K562 (cell line): ENCODE measurements at regions not wholly inside any gene's neighbourhood (a gene's known extent, or its start where the extent isn't known, plus 50 kb on each side); places are given as distances from the start of the nearest gene placed in this dataset.

ENCODE experiments used
- ATAC-seq: fragments of 200-7000 bp; cut with Tn5 transposase; 3 replicates; pipeline ENCODE4 v1.9.1; 2020; ENCODE audit warnings: moderate library complexity
- BruUV-seq: library from RNA; stranded (reverse); fragments of 400-500 nt; replicated peaks from 2 replicates; lab custom pipeline; 2021; lab: Mats Ljungman, UMichigan
- CTCF ChIA-PET: fragments of 300-600 bp; formaldehyde crosslinking; extraction: SDS; loops from one replicate; lab custom pipeline; 2021; ENCODE audit warnings: low intra/inter-chr PET ratio; lab: Yijun Ruan, JAX
- POLR2A ChIA-PET: fragments of 300-600, 350-650 bp; sonication (Branson Sonifier 250); formaldehyde crosslinking; extraction: SDS; loops from one replicate; lab custom pipeline; 2021; ENCODE audit warnings: antibody characterized with exemption, inconsistent platforms; lab: Yijun Ruan, JAX
- DNase-seq, 4 experiments: peaks; one replicate each; pipeline versions ENCODE4 v3.0.0 to v3.0.0-alpha.2; 2011 to 2018; ENCODE audit warnings: low spot score in 3 of 4, mixed read lengths in 3 of 4; ENCODE audit errors: extremely low read depth in 1 of 4
- FAIRE-seq: peaks from 2 replicates; lab custom pipeline; 2011; peaks lifted over from hg19 to GRCh38; lab: Jason Lieb, UNC
- H2AFZ ChIP-seq: 2 replicates; pipeline ENCODE4 v1.6.0; 2011; ENCODE audit warnings: low read depth, low read length, control low read depth, inconsistent platforms
- H3K27ac ChIP-seq: fragments of 200-600 bp; 3 replicates; pipeline ENCODE4 v1.8.0; 2011; ENCODE audit warnings: low read depth, mild to moderate bottlenecking, control low read depth, inconsistent platforms, low read length, moderate library complexity, mixed read lengths; ENCODE audit errors: extremely low read depth
- H3K27me3 ChIP-seq, 2 experiments: fragments of 300-600 bp in 1 of 2; 2 replicates in 1 of 2; 3 replicates in 1 of 2; pipeline versions ENCODE4 v1.6.0 to v1.8.0; 2011; ENCODE audit warnings: inconsistent platforms in 2 of 2, low read length in 2 of 2, mild to moderate bottlenecking in 1 of 2, mixed read lengths in 1 of 2, moderate library complexity in 1 of 2; ENCODE audit not compliant: control insufficient read depth in 2 of 2, insufficient read depth in 2 of 2
- H3K36me3 ChIP-seq: fragments of 300-600 bp; 3 replicates; pipeline ENCODE4 v1.8.0; 2011; ENCODE audit warnings: mild to moderate bottlenecking, low read length, inconsistent platforms; ENCODE audit not compliant: control insufficient read depth, insufficient read depth
- H3K4me1 ChIP-seq, 2 experiments: fragments of 200-600 bp in 1 of 2; replicated peaks in 1 of 2; 2 replicates in 1 of 2; 3 replicates in 1 of 2; pipeline versions ENCODE4 v1.5.1 to v1.8.0; 2011; ENCODE audit warnings: inconsistent platforms in 2 of 2, low read length in 2 of 2, mild to moderate bottlenecking in 1 of 2, mixed read lengths in 1 of 2, moderate library complexity in 1 of 2; ENCODE audit not compliant: control insufficient read depth in 2 of 2, insufficient read depth in 2 of 2
- H3K4me2 ChIP-seq: 2 replicates; pipeline ENCODE4 v1.6.1; 2011; ENCODE audit warnings: low read length, control low read depth, inconsistent platforms, mixed read lengths; ENCODE audit not compliant: insufficient read depth
- H3K4me3 ChIP-seq: fragments of 200-600 bp; sonication (generic), shearing (Covaris generic); 2 replicates; pipeline ENCODE4 v1.5.1; 2016; ENCODE audit warnings: control low read depth, inconsistent platforms
- H3K79me2 ChIP-seq: fragments of 200-600 bp; 3 replicates; pipeline ENCODE4 v1.8.0; 2011; ENCODE audit warnings: low read length, inconsistent platforms; ENCODE audit not compliant: control insufficient read depth, insufficient read depth
- H3K9ac ChIP-seq, 2 experiments: 2 replicates each; pipeline versions ENCODE4 v1.6.0 to v1.6.1; 2011; ENCODE audit warnings: low read depth in 2 of 2, low read length in 2 of 2, control low read depth in 1 of 2, inconsistent platforms in 1 of 2, mild to moderate bottlenecking in 1 of 2, mixed read lengths in 1 of 2; ENCODE audit not compliant: insufficient read depth in 1 of 2
- H3K9me1 ChIP-seq: one replicate; pipeline ENCODE4 v1.6.0; 2011; ENCODE audit warnings: inconsistent platforms, mild to moderate bottlenecking, low read length, moderate library complexity; ENCODE audit not compliant: control insufficient read depth, insufficient read depth
- H3K9me3 ChIP-seq: replicated peaks from 2 replicates; pipeline ENCODE4 v1.5.1; 2011; ENCODE audit warnings: low read depth, low read length, inconsistent platforms; ENCODE audit not compliant: control insufficient read depth, insufficient read depth
- H4K20me1 ChIP-seq: replicated peaks from 2 replicates; pipeline ENCODE4 v1.6.1; 2011; ENCODE audit warnings: low read length, inconsistent platforms, mixed read lengths; ENCODE audit not compliant: control insufficient read depth, insufficient read depth
- RBM25 ChIP-seq: fragments of 200-400 bp; formaldehyde crosslinking; IDR thresholded peaks from 2 replicates; pipeline ENCODE4 v1.6.1; 2018; ENCODE audit warnings: low read length, low read depth, moderate library complexity; ENCODE audit not compliant: severe bottlenecking
- ZFP36 ChIP-seq: fragments of 150-350 bp; IDR thresholded peaks from 2 replicates; pipeline ENCODE4 v1.6.1; 2018; ENCODE audit warnings: low read length, low read depth; ENCODE audit not compliant: partially characterized antibody
- ZNF583 ChIP-seq: fragments of 250-450 bp; sonication (Bioruptor Pico); IDR thresholded peaks from 2 replicates; pipeline ENCODE4 v1.4.0; 2020
- WGBS: fragments of 100-300 bp; shearing (Covaris generic); methylation state at CpG from one replicate; pipeline ENCODE4 v1.1.6; 2016; ENCODE audit warnings: low coverage, mixed read lengths; ENCODE audit not compliant: insufficient coverage; ENCODE audit errors: missing lambda C conversion rate; 5-methylcytosine and 5-hydroxymethylcytosine counted together
- in situ Hi-C: fragments of 300-500 bp; cut with MboI; formaldehyde crosslinking; loops from 4 replicates; pipeline ENCODE4 v1.15.0; 2018; ENCODE audit warnings: inconsistent platforms, mixed read lengths
- intact Hi-C: fragments of 100-400 bp; cut with micrococcal nuclease; formaldehyde crosslinking; loops from 2 replicates; pipeline ENCODE4 v1.14.2; 2022
- TF ChIP-seq, protein P1 (sequence below): fragments of 450-650 bp; formaldehyde crosslinking; conservative IDR thresholded peaks from 2 replicates; pipeline ENCODE4 v1.4.0; 2022; ENCODE audit warnings: mild to moderate bottlenecking, missing genetic modification characterization
- TF ChIP-seq, protein P2 (sequence below): sonication (generic); IDR thresholded peaks from 2 replicates; pipeline ENCODE4 v1.6.1; 2016
- TF ChIP-seq, protein P3 (sequence below): fragments of 200-400 bp; formaldehyde crosslinking; IDR thresholded peaks from 2 replicates; pipeline ENCODE4 v1.6.1; 2017; ENCODE audit warnings: mild to moderate bottlenecking, low read depth, low read length, moderate library complexity

DNA sequence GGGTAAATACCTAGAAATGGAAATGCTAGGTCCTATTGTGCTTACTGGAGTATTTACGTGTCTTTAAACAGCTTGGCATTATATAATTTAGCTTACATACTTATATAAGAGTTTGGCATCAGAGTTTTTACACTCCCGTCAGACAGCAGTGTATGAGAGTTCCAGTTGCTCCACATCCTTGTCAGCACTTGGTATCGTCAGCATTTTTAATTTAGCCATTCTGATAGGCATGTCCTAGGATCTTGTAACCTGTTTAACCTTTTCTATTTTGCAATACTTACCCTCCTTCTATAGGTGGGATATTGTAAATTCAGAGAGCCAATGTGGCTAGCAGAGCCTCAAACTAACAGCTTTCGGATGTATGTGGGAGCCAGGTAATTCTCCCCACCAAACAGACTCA is 228.3 kb upstream of the EEF2KMT start:
- in situ Hi-C loops = no loop called here
- WGBS = 1% methylated on average over 4 of the region's 4 CpGs
- no peaks in the 10 kb centered on the region for H3K79me2 ChIP-seq
- H4K20me1 ChIP-seq = 0 out of 2 replicates have a peak, but pooled peaks cover 4% of the 10 kb centered on the region
- no peak for ATAC-seq
- H2AFZ ChIP-seq = no peak overlapping the region
- H3K36me3 ChIP-seq = no peaks in the 10 kb centered on the region
- no peaks in the 10 kb centered on the region for H3K9me3 ChIP-seq
- intact Hi-C loops = no loop called here
- CTCF ChIA-PET = no interaction called here
- no peak overlapping the region for H3K4me2 ChIP-seq
- no peak overlapping the region for H3K4me3 ChIP-seq
- POLR2A ChIA-PET = interaction anchor here (0.8 kb wide), 1 partner anchor 165 kb away, joined by 3 read pairs; no protein-coding TSS in a partner anchor
- H3K4me1 ChIP-seq = no peaks in the 10 kb centered on the region
- no peak for FAIRE-seq
- H3K9ac ChIP-seq = no peak overlapping the region
- H3K27ac ChIP-seq = no peak overlapping the region
- TF ChIP-seq, protein P1, sequence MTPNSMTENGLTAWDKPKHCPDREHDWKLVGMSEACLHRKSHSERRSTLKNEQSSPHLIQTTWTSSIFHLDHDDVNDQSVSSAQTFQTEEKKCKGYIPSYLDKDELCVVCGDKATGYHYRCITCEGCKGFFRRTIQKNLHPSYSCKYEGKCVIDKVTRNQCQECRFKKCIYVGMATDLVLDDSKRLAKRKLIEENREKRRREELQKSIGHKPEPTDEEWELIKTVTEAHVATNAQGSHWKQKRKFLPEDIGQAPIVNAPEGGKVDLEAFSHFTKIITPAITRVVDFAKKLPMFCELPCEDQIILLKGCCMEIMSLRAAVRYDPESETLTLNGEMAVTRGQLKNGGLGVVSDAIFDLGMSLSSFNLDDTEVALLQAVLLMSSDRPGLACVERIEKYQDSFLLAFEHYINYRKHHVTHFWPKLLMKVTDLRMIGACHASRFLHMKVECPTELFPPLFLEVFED (CRISPR knock-in tag) = no peak
- TF ChIP-seq, protein P2, sequence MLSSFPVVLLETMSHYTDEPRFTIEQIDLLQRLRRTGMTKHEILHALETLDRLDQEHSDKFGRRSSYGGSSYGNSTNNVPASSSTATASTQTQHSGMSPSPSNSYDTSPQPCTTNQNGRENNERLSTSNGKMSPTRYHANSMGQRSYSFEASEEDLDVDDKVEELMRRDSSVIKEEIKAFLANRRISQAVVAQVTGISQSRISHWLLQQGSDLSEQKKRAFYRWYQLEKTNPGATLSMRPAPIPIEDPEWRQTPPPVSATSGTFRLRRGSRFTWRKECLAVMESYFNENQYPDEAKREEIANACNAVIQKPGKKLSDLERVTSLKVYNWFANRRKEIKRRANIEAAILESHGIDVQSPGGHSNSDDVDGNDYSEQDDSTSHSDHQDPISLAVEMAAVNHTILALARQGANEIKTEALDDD = no peak
- TF ChIP-seq ZNF583 (CRISPR knock-in tag) = no peak
- peak; percentile 19 for TF ChIP-seq ZFP36
- TF ChIP-seq, protein P3, sequence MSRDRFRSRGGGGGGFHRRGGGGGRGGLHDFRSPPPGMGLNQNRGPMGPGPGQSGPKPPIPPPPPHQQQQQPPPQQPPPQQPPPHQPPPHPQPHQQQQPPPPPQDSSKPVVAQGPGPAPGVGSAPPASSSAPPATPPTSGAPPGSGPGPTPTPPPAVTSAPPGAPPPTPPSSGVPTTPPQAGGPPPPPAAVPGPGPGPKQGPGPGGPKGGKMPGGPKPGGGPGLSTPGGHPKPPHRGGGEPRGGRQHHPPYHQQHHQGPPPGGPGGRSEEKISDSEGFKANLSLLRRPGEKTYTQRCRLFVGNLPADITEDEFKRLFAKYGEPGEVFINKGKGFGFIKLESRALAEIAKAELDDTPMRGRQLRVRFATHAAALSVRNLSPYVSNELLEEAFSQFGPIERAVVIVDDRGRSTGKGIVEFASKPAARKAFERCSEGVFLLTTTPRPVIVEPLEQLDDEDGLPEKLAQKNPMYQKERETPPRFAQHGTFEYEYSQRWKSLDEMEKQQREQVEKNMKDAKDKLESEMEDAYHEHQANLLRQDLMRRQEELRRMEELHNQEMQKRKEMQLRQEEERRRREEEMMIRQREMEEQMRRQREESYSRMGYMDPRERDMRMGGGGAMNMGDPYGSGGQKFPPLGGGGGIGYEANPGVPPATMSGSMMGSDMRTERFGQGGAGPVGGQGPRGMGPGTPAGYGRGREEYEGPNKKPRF = no peak
- peak; percentile 32 for TF ChIP-seq RBM25
- TF ChIP-seq, all 486 proteins: peak for 2
- H3K27me3 ChIP-seq = no peaks in the 10 kb centered on the region; a peak in 1 of 5 replicates
- no peaks in the 10 kb centered on the region for H3K9me1 ChIP-seq
- DNase-seq = no peak
- no TSS peak for BruUV-seq
